GM23338 (cell line): ENCODE measurements at regions not wholly inside any gene's neighbourhood (a gene's known extent, or its start where the extent isn't known, plus 50 kb on each side); places are given as distances from the start of the nearest gene placed in this dataset.

Source experiments
- ATAC-seq: fragments of 200-7000 bp; cut with Tn5 transposase; 3 replicates; pipeline ENCODE4 v1.9.1; 2020
- DNase-seq: peaks from one replicate; pipeline ENCODE4 v3.0.0-alpha.2; 2015; ENCODE audit warnings: low spot score
- H2AFZ ChIP-seq: fragments of 200-600 bp; sonication (generic); 2 replicates; pipeline ENCODE4 v1.8.0; 2016; ENCODE audit warnings: antibody characterized with exemption, mild to moderate bottlenecking, moderate library complexity
- H3F3A ChIP-seq: fragments of 200-600 bp; sonication (generic); replicated peaks from 2 replicates; pipeline ENCODE4 v1.8.0; 2017; ENCODE audit warnings: antibody characterized with exemption, mixed run types, low read depth
- H3K27ac ChIP-seq: fragments of 200-600 bp; sonication (generic); 2 replicates; pipeline ENCODE4 v1.6.1; 2016; ENCODE audit warnings: low read depth
- H3K27me3 ChIP-seq: fragments of 200-600 bp; sonication (generic); 2 replicates; pipeline ENCODE4 v1.8.0; 2016; ENCODE audit warnings: mild to moderate bottlenecking, mixed run types, moderate library complexity; ENCODE audit not compliant: insufficient read depth
- H3K36me3 ChIP-seq: fragments of 200-600 bp; sonication (generic); 2 replicates; pipeline ENCODE4 v1.8.0; 2016; ENCODE audit warnings: mild to moderate bottlenecking; ENCODE audit not compliant: insufficient read depth
- H3K4me1 ChIP-seq: fragments of 200-600 bp; sonication (generic); 2 replicates; pipeline ENCODE4 v1.8.0; 2016; ENCODE audit warnings: mild to moderate bottlenecking, moderate library complexity; ENCODE audit not compliant: insufficient read depth
- H3K4me2 ChIP-seq: fragments of 200-600 bp; sonication (generic); 2 replicates; pipeline ENCODE4 v1.7.1; 2017; ENCODE audit warnings: mixed run types
- H3K4me3 ChIP-seq: fragments of 200-600 bp; sonication (generic); 2 replicates; pipeline ENCODE4 v1.6.1; 2016; ENCODE audit warnings: mixed run types
- H3K79me2 ChIP-seq: fragments of 200-600 bp; sonication (generic); replicated peaks from 2 replicates; pipeline ENCODE4 v1.8.0; 2017; ENCODE audit warnings: mild to moderate bottlenecking; ENCODE audit not compliant: insufficient read depth
- H3K9me2 ChIP-seq: fragments of 200-600 bp; sonication (generic); 2 replicates; pipeline ENCODE4 v1.8.0; 2017; ENCODE audit not compliant: insufficient read depth
- H4K20me1 ChIP-seq: fragments of 200-600 bp; sonication (generic); replicated peaks from 2 replicates; pipeline ENCODE4 v1.8.0; 2017; ENCODE audit warnings: mild to moderate bottlenecking; ENCODE audit not compliant: insufficient read depth
- H3K27ac Mint-ChIP-seq: 2 replicates; pipeline ENCODE4 v1.8.0; 2020; ENCODE audit warnings: inconsistent platforms, mild to moderate bottlenecking, moderate library complexity, mixed read lengths
- H3K27me3 Mint-ChIP-seq: 3 replicates; pipeline ENCODE4 v1.8.0; 2022; ENCODE audit warnings: low read depth, mild to moderate bottlenecking, moderate library complexity, mixed read lengths, inconsistent platforms; ENCODE audit not compliant: insufficient read depth, poor library complexity
- H3K36me3 Mint-ChIP-seq: 3 replicates; pipeline ENCODE4 v1.8.0; 2021; ENCODE audit warnings: low read depth, mild to moderate bottlenecking, inconsistent platforms, moderate library complexity, mixed read lengths
- H3K4me1 Mint-ChIP-seq: 3 replicates; pipeline ENCODE4 v1.8.0; 2020; ENCODE audit warnings: mild to moderate bottlenecking, inconsistent platforms, mixed read lengths
- H3K4me3 Mint-ChIP-seq: 3 replicates; pipeline ENCODE4 v1.8.0; 2021; ENCODE audit warnings: moderate library complexity, mild to moderate bottlenecking, inconsistent platforms, mixed read lengths
- H3K9me3 Mint-ChIP-seq: 3 replicates; pipeline ENCODE4 v1.8.0; 2020; ENCODE audit warnings: moderate library complexity, mild to moderate bottlenecking, inconsistent platforms, mixed read lengths
- EZH2 ChIP-seq: fragments of 200-600 bp; sonication (generic); IDR thresholded peaks from one replicate; pipeline ENCODE4 v1.8.0; 2017; ENCODE audit warnings: antibody characterized with exemption, mild to moderate bottlenecking, low read depth; ENCODE audit not compliant: unreplicated experiment
- JUNB ChIP-seq: IDR thresholded peaks from one replicate; pipeline ENCODE4 v1.6.1; 2016; ENCODE audit warnings: antibody characterized with exemption; ENCODE audit not compliant: unreplicated experiment
- NANOG ChIP-seq: IDR thresholded peaks from 2 replicates; pipeline ENCODE4 v1.6.1; 2016; ENCODE audit warnings: antibody characterized with exemption, borderline replicate concordance
- TF ChIP-seq, protein P1 (sequence below), 2 experiments: fragments of 200-600 bp in 1 of 2; sonication (generic) in 1 of 2; conservative IDR thresholded peaks; 2 replicates each; pipeline versions ENCODE4 v1.5.1 to v1.6.1; 2016 to 2017; ENCODE audit warnings: antibody characterized with exemption in 2 of 2, low read depth in 2 of 2, mild to moderate bottlenecking in 2 of 2, moderate library complexity in 1 of 2
- TF ChIP-seq, protein P2 (sequence below): IDR thresholded peaks from one replicate; pipeline ENCODE4 v1.6.1; 2018; ENCODE audit warnings: antibody characterized with exemption; ENCODE audit not compliant: unreplicated experiment

DNA sequence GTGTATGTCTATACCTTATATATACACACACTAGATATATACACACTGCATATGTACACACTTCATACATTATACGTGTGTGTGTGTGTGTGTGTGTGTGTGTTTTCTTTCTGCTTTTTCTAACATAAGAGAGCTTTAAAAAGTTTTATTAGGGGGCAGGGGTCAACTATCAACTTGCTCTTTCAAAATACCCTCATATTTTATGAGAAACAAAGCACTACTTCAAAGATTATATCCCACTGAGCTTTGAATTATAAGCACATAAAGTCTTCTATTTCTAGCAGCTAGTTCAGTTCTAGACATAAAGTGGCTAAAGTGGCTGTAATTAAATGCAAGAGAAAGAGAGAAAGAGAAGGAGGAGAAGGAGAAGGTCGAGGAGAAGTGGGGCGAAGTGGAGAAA is 1361.3 kb downstream of the ZPLD1 start (continued):
- TF ChIP-seq, protein P1, sequence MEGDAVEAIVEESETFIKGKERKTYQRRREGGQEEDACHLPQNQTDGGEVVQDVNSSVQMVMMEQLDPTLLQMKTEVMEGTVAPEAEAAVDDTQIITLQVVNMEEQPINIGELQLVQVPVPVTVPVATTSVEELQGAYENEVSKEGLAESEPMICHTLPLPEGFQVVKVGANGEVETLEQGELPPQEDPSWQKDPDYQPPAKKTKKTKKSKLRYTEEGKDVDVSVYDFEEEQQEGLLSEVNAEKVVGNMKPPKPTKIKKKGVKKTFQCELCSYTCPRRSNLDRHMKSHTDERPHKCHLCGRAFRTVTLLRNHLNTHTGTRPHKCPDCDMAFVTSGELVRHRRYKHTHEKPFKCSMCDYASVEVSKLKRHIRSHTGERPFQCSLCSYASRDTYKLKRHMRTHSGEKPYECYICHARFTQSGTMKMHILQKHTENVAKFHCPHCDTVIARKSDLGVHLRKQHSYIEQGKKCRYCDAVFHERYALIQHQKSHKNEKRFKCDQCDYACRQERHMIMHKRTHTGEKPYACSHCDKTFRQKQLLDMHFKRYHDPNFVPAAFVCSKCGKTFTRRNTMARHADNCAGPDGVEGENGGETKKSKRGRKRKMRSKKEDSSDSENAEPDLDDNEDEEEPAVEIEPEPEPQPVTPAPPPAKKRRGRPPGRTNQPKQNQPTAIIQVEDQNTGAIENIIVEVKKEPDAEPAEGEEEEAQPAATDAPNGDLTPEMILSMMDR (conservative IDR thresholded peaks at IDR 0.05; ENCODE audit: low read depth in 2 of 2), result no peak
- TF ChIP-seq, protein P2, sequence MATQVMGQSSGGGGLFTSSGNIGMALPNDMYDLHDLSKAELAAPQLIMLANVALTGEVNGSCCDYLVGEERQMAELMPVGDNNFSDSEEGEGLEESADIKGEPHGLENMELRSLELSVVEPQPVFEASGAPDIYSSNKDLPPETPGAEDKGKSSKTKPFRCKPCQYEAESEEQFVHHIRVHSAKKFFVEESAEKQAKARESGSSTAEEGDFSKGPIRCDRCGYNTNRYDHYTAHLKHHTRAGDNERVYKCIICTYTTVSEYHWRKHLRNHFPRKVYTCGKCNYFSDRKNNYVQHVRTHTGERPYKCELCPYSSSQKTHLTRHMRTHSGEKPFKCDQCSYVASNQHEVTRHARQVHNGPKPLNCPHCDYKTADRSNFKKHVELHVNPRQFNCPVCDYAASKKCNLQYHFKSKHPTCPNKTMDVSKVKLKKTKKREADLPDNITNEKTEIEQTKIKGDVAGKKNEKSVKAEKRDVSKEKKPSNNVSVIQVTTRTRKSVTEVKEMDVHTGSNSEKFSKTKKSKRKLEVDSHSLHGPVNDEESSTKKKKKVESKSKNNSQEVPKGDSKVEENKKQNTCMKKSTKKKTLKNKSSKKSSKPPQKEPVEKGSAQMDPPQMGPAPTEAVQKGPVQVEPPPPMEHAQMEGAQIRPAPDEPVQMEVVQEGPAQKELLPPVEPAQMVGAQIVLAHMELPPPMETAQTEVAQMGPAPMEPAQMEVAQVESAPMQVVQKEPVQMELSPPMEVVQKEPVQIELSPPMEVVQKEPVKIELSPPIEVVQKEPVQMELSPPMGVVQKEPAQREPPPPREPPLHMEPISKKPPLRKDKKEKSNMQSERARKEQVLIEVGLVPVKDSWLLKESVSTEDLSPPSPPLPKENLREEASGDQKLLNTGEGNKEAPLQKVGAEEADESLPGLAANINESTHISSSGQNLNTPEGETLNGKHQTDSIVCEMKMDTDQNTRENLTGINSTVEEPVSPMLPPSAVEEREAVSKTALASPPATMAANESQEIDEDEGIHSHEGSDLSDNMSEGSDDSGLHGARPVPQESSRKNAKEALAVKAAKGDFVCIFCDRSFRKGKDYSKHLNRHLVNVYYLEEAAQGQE, result no peak
- TF ChIP-seq JUNB, result no peak
- no peak for TF ChIP-seq NANOG

DNA sequence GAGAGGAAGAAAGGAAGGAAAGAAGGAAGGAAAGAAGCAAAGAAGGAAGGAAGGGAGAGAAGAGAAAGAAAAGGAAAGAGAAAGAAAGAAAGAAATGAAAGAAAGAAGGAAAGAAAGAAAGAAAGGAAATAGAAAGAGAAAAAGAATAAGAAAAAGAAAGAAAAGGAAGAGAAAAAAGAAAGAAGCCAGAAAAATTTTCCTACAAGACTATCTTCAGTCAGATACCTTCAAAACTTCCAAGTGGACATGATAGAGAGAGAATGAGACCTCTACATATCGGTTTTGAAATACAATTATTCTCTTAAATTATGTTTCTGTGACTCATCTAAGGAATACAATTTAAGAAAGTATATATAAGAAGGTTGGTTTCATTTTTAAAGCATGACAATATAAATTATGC is 1369.0 kb downstream of the ZPLD1 start:
- Histone ChIP-seq H4K20me1 (no peaks in the 10 kb centered on the region), H3K27me3 (no peaks in the 10 kb centered on the region), H2AFZ (no peak overlapping the region), H3K9me2 (peaks cover 10% of the 10 kb centered on the region; the same call in 1 of the 2 replicates), H3K36me3 (no peaks in the 10 kb centered on the region), H3K4me2 (no peak overlapping the region), H3K4me1 (no peaks in the 10 kb centered on the region), H3K27ac (no peak overlapping the region), H3F3A (no peaks in the 10 kb centered on the region), H3K79me2 (no peaks in the 10 kb centered on the region), H3K4me3 (no peak overlapping the region)
- H3K27ac Mint-ChIP-seq, result no peak overlapping the region
- no peak for ATAC-seq
- H3K27me3 Mint-ChIP-seq, result peaks cover 4% of the 10 kb centered on the region
- H3K9me3 Mint-ChIP-seq, result peaks cover 10% of the 10 kb centered on the region
- H3K36me3 Mint-ChIP-seq, result no peaks in the 10 kb centered on the region; the same call in 2 of the 3 replicates
- TF ChIP-seq, protein P2, result no peak
- no peak for TF ChIP-seq EZH2
- no peaks in the 10 kb centered on the region for H3K4me1 Mint-ChIP-seq
- no peak for DNase-seq
- no peak overlapping the region for H3K4me3 Mint-ChIP-seq
